C4-2B (cell line): ENCODE measurements at regions not wholly inside any gene's neighbourhood (a gene's known extent, or its start where the extent isn't known, plus 50 kb on each side); places are given as distances from the start of the nearest gene placed in this dataset.

ENCODE experiments used
- CTCF ChIP-seq: fragments of 450-650 bp; conservative IDR thresholded peaks from 2 replicates; pipeline ENCODE4 v1.5.1; 2017; ENCODE audit warnings: mild to moderate bottlenecking
- ZFX ChIP-seq: fragments of 450-650 bp; IDR thresholded peaks from 2 replicates; pipeline ENCODE4 v1.6.1; 2017

GRCh38 chr3:55285156-55285555, 201.9 kb downstream of the WNT5A start:
- TF ChIP-seq CTCF (no peak), ZFX (no peak)
